ENCODE measurements at regions not wholly inside any gene's neighbourhood (a gene's known extent, or its start where the extent isn't known, plus 50 kb on each side); places are given as distances from the start of the nearest gene placed in this dataset.

GRCh38 chr1:221271701-221272100, 392.5 kb downstream of the HLX start:
- Histone ChIP-seq H3K36me3 (ENCODE audit: control insufficient read depth, insufficient read depth, low read length) (no peaks in the 10 kb centered on the region), H3K27me3 (ENCODE audit: control insufficient read depth, insufficient read depth, low read length) (no peaks in the 10 kb centered on the region), H3K4me3 (ENCODE audit: low read length) (no peak overlapping the region), H3K4me1 (ENCODE audit: control insufficient read depth, insufficient read depth, low read length) (no peaks in the 10 kb centered on the region), H3K27ac (ENCODE audit: low read length) (no peak overlapping the region), H3K9me3 (ENCODE audit: control insufficient read depth, insufficient read depth, low read length) (no peaks in the 10 kb centered on the region)
- WGBS (ENCODE audit: insufficient coverage) = 90% methylated on average over 5 of the region's 5 CpGs
- no peak for TF ChIP-seq CTCF (IDR thresholded peaks at IDR 0.05)
- no peak for ATAC-seq
- Mint-ChIP-seq H3K9me3 (peaks cover 0 to 2% of the 10 kb centered on the region in 2 donors), H3K4me1 (no peaks in the 10 kb centered on the region), H3K36me3 (no peaks in the 10 kb centered on the region), H3K27ac (no peak overlapping the region), H3K27me3 (ENCODE audit: low read depth in 2 of 2) (peaks cover 2 to 9% of the 10 kb centered on the region in 2 donors), H3K4me3 (no peak overlapping the region)
- intact Hi-C loops (cut with micrococcal nuclease) = no loop called here
- no peak for DNase-seq

GRCh38 chr1:221272940-221273339, 393.7 kb downstream of the HLX start:
- no peaks in the 10 kb centered on the region for H3K4me1 ChIP-seq (ENCODE audit: control insufficient read depth, insufficient read depth, low read length)
- no peak overlapping the region for H3K27ac Mint-ChIP-seq
- H3K4me3 ChIP-seq (ENCODE audit: low read length) = no peak overlapping the region
- no peaks in the 10 kb centered on the region for H3K4me1 Mint-ChIP-seq
- peaks cover 0 to 2% of the 10 kb centered on the region in 2 donors for H3K9me3 Mint-ChIP-seq
- no peak overlapping the region for H3K27ac ChIP-seq (ENCODE audit: low read length)
- H3K36me3 ChIP-seq (ENCODE audit: control insufficient read depth, insufficient read depth, low read length) = no peaks in the 10 kb centered on the region
- H3K36me3 Mint-ChIP-seq = no peaks in the 10 kb centered on the region
- no peaks in the 10 kb centered on the region for H3K27me3 ChIP-seq (ENCODE audit: control insufficient read depth, insufficient read depth, low read length)
- H3K9me3 ChIP-seq (ENCODE audit: control insufficient read depth, insufficient read depth, low read length) = no peaks in the 10 kb centered on the region
- H3K4me3 Mint-ChIP-seq = no peak overlapping the region
- ATAC-seq (no peak), DNase-seq (no peak)
- TF ChIP-seq CTCF (IDR thresholded peaks at IDR 0.05) = no peak
- 94% methylated on average over 2 of the region's 3 CpGs for WGBS (ENCODE audit: insufficient coverage)
- peaks cover 2 to 9% of the 10 kb centered on the region in 2 donors for H3K27me3 Mint-ChIP-seq (ENCODE audit: low read depth in 2 of 2)
- intact Hi-C loops (cut with micrococcal nuclease) = no loop called here

DNA sequence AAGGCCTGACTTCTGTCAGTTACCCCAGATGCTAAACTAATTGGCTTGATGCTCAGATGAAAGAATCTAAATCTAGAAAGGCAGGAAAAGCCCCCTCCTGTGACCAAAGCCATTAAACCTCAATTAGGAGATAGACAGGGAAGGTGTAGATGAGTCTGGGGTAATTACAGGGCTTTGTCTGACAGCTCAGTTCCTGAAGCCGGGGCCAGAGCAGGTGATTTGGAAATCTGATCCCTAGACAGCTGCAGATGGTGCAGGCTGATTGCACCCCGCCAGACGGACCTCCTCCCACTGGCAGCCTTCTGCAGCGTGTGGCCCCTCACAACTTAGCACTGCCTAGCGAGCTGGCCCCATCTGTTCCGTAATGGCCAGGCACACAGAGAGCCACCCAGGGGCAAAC, 395.1 kb downstream of the HLX start:
- H3K4me3 ChIP-seq (ENCODE audit: low read length) = no peak overlapping the region
- Mint-ChIP-seq H3K4me3 (no peak overlapping the region), H3K9me3 (peaks cover 0 to 2% of the 10 kb centered on the region in 2 donors), H3K27ac (no peak overlapping the region), H3K36me3 (no peaks in the 10 kb centered on the region), H3K4me1 (no peaks in the 10 kb centered on the region), H3K27me3 (ENCODE audit: low read depth in 2 of 2) (peaks cover 2 to 16% of the 10 kb centered on the region in 2 donors)
- no peak for TF ChIP-seq CTCF (IDR thresholded peaks at IDR 0.05)
- no peaks in the 10 kb centered on the region for H3K9me3 ChIP-seq (ENCODE audit: control insufficient read depth, insufficient read depth, low read length)
- no peak overlapping the region for H3K27ac ChIP-seq (ENCODE audit: low read length)
- ATAC-seq (no peak), DNase-seq (no peak)
- H3K27me3 ChIP-seq (ENCODE audit: control insufficient read depth, insufficient read depth, low read length) = no peaks in the 10 kb centered on the region
- intact Hi-C loops (cut with micrococcal nuclease) = no loop called here
- no peaks in the 10 kb centered on the region for H3K4me1 ChIP-seq (ENCODE audit: control insufficient read depth, insufficient read depth, low read length)
- 90% methylated on average over 6 of the region's 6 CpGs for whole genome bisulfite sequencing (ENCODE audit: insufficient coverage)
- no peaks in the 10 kb centered on the region for H3K36me3 ChIP-seq (ENCODE audit: control insufficient read depth, insufficient read depth, low read length)

GRCh38 chr1:221276896-221277409, 397.7 kb downstream of the HLX start:
- Histone ChIP-seq H3K27me3 (ENCODE audit: control insufficient read depth, insufficient read depth, low read length) (no peaks in the 10 kb centered on the region), H3K4me1 (ENCODE audit: control insufficient read depth, insufficient read depth, low read length) (no peaks in the 10 kb centered on the region), H3K4me3 (ENCODE audit: low read length) (no peak overlapping the region), H3K36me3 (ENCODE audit: control insufficient read depth, insufficient read depth, low read length) (no peaks in the 10 kb centered on the region), H3K9me3 (ENCODE audit: control insufficient read depth, insufficient read depth, low read length) (no peaks in the 10 kb centered on the region), H3K27ac (ENCODE audit: low read length) (no peak overlapping the region)
- Mint-ChIP-seq H3K27me3 (ENCODE audit: low read depth in 2 of 2) (peaks cover 2 to 6% of the 10 kb centered on the region in 2 donors), H3K4me3 (no peak overlapping the region), H3K9me3 (no peaks in the 10 kb centered on the region), H3K4me1 (no peaks in the 10 kb centered on the region), H3K27ac (no peak overlapping the region), H3K36me3 (no peaks in the 10 kb centered on the region)
- TF ChIP-seq CTCF (IDR thresholded peaks at IDR 0.05) = no peak
- DNase-seq (no peak), ATAC-seq (no peak)
- WGBS (ENCODE audit: insufficient coverage) = 43% methylated on average over 1 of the region's 1 CpG
- intact Hi-C loops (cut with micrococcal nuclease) = no loop called here

Data from natural killer cell (primary cell).